Testis (tissue), 2 donors: ENCODE measurements at regions not wholly inside any gene's neighbourhood (a gene's known extent, or its start where the extent isn't known, plus 50 kb on each side); places are given as distances from the start of the nearest gene placed in this dataset.

ENCODE experiments used
- CTCF ChIP-seq, 3 experiments: fragments of 450-650 bp in 2 of 3; fragments of 200-600 bp in 1 of 3; sonication (generic) in 1 of 3; IDR thresholded peaks; one replicate each; pipeline ENCODE4 v1.5.1; 2016 to 2019; ENCODE audit warnings: antibody characterized with exemption in 3 of 3, mild to moderate bottlenecking in 2 of 3, moderate library complexity in 1 of 3
- POLR2A ChIP-seq: fragments of 450-650 bp; IDR thresholded peaks from one replicate; pipeline ENCODE4 v1.6.1; 2017; ENCODE audit warnings: antibody characterized with exemption, mild to moderate bottlenecking, moderate library complexity

DNA sequence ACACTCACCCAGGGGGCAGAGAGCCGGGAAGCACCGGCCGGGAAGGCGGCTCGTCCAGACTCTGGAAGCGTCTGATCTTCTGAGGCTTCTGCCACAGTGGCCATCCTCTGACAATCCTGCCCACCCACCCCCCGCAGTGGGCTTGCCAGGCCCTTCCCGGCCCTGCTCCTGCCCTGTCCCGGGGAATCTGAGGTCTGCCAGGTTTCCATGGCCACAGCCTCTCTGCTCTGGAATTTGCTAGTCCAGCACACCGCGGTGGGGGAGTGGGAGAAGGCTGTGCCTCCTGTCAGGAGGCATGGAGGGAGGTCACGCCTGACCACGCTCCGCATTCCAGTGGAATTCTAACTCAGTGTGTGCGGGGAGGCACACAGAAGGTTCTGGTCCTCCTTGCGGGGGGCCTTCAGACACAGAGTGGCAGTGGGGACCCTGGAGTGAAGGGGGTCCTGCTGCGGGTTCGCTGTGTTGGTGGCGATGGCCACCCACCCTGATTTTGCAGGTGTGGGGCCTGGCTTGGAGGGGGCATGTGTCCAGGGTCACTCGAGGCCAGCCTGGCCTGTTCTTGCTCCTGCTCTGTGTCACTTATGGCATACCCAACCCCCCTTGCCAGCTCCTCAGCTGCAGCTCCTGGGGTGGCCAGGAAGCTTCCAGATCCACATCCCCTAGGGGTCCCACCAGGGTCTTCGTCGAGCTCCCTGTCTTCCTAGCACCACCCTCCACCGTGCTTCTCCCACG lies 55.6 kb upstream of the ADRA2C start:
- TF ChIP-seq POLR2A = no peak
- no peak for TF ChIP-seq CTCF (IDR thresholded peaks at IDR 0.05)
